Panc1 (cell line): ENCODE measurements at regions not wholly inside any gene's neighbourhood (a gene's known extent, or its start where the extent isn't known, plus 50 kb on each side); places are given as distances from the start of the nearest gene placed in this dataset.

Source experiments
- ATAC-seq: fragments of 200-7000 bp; cut with Tn5 transposase; 2 replicates; pipeline ENCODE4 v1.9.1; 2020; ENCODE audit warnings: mild to moderate bottlenecking, moderate library complexity
- BruUV-seq: library from RNA; stranded (reverse); fragments of 400-500 nt; replicated peaks from 2 replicates; lab custom pipeline; 2021; lab: Mats Ljungman, UMichigan
- CTCF ChIA-PET: fragments of 300-600 bp; sonication (Branson Sonifier 250); formaldehyde crosslinking; loops from one replicate; lab custom pipeline; 2022; ENCODE audit warnings: antibody characterized with exemption; lab: Charles Lee
- POLR2A ChIA-PET: fragments of 300-600 bp; sonication (Branson Sonifier 250); formaldehyde crosslinking; loops from one replicate; lab custom pipeline; 2022; ENCODE audit warnings: antibody characterized with exemption; lab: Charles Lee
- DNase-seq: peaks from one replicate; pipeline ENCODE4 v3.0.0-alpha.2; 2010; ENCODE audit warnings: low read depth, low spot score
- H3K27ac ChIP-seq: 2 replicates; pipeline ENCODE4 v1.5.1; 2011; ENCODE audit warnings: mild to moderate bottlenecking, low read length, inconsistent platforms
- H3K27me3 ChIP-seq: fragments of 200-500 bp; sonication (Bioruptor generic); 2 replicates; pipeline ENCODE4 v1.6.0; 2014; ENCODE audit warnings: low read length, inconsistent platforms; ENCODE audit not compliant: control insufficient read depth, insufficient read depth
- H3K36me3 ChIP-seq: fragments of 200-500 bp; sonication (Bioruptor generic); 2 replicates; pipeline ENCODE4 v1.5.1; 2014; ENCODE audit warnings: inconsistent platforms, mild to moderate bottlenecking, low read length, moderate library complexity; ENCODE audit not compliant: control insufficient read depth, insufficient read depth
- H3K4me1 ChIP-seq: 2 replicates; pipeline ENCODE4 v1.5.1; 2011; ENCODE audit warnings: inconsistent platforms, mild to moderate bottlenecking, low read length, moderate library complexity; ENCODE audit not compliant: control insufficient read depth, insufficient read depth
- H3K4me3 ChIP-seq, 2 experiments: 2 replicates each; pipeline ENCODE4 v1.5.1; 2011 to 2012; ENCODE audit warnings: low read depth in 2 of 2, low read length in 2 of 2, mild to moderate bottlenecking in 2 of 2, inconsistent platforms in 1 of 2, moderate library complexity in 1 of 2
- H3K9me3 ChIP-seq: fragments of 200-500 bp; sonication (Bioruptor generic); 2 replicates; pipeline ENCODE4 v1.5.1; 2014; ENCODE audit warnings: low read depth, mild to moderate bottlenecking, inconsistent platforms, low read length, moderate library complexity; ENCODE audit not compliant: control insufficient read depth, insufficient read depth
- POLR2AphosphoS5 ChIP-seq: IDR thresholded peaks from 2 replicates; pipeline ENCODE4 v1.6.1; 2012; ENCODE audit warnings: mild to moderate bottlenecking, low read depth, low read length, moderate library complexity
- SIN3A ChIP-seq: IDR thresholded peaks from 2 replicates; pipeline ENCODE4 v1.6.1; 2012; ENCODE audit warnings: low read depth, mild to moderate bottlenecking, low read length, moderate library complexity, borderline replicate concordance; ENCODE audit not compliant: insufficient read depth
- TCF7L2 ChIP-seq: IDR thresholded peaks from 2 replicates; pipeline ENCODE4 v1.6.1; 2011; ENCODE audit warnings: mild to moderate bottlenecking, low read depth, low read length, inconsistent platforms
- in situ Hi-C: cut with HindIII; loops from 2 replicates; pipeline ENCODE4 v1.10.0; 2016; ENCODE audit warnings: low sequenced_read_pairs, low pct_unique_long_range_greater_than_20kb
- intact Hi-C: fragments of 100-400 bp; cut with micrococcal nuclease; formaldehyde crosslinking; loops from one replicate; pipeline ENCODE4 v1.10.0; 2022; ENCODE audit not compliant: unreplicated experiment
- TF ChIP-seq, protein P1 (sequence below): fragments of 450-650 bp; IDR thresholded peaks from 2 replicates; pipeline ENCODE4 v1.5.1; 2017; ENCODE audit warnings: mild to moderate bottlenecking
- TF ChIP-seq, protein P2 (sequence below), 2 experiments: IDR thresholded peaks; 2 replicates each; pipeline ENCODE4 v1.6.1; 2011 to 2012; ENCODE audit warnings: low read depth in 2 of 2, control low read depth in 1 of 2, low read length in 1 of 2, mild to moderate bottlenecking in 1 of 2, moderate library complexity in 1 of 2; ENCODE audit not compliant: insufficient read depth in 1 of 2

DNA sequence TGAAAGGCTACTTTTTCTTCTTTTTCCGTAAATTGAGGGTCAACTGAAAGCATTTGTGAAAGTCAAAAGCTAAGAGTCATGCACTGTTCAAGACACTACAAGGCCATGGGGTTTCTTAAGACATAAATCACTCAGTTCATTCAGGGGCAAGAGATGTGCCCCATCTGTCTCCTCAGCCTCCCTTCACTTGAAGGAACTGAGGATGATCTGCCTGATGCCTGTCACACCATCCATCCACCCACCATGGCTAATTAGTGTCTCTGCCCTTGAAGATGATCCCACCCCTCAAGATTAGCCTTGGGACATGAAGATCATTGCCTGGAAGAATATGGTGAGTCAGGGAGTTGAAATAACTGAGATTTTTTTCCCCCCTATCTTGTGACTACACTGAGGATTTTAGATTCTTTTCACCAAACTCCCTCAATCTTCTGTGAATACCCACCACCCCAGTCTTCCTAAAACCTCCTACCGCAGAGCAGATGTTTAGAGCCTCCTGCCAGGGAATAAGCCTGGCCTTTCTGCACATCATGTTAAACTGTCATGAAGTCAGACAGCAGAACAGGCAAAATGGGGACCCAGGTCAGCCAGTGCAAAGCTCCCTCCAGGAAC lies 88.6 kb upstream of the LMO4 start:
- BruUV-seq, result no TSS peak
- Histone ChIP-seq H3K4me1 (no peaks in the 10 kb centered on the region), H3K36me3 (no peaks in the 10 kb centered on the region), H3K27me3 (no peaks in the 10 kb centered on the region), H3K27ac (no peak overlapping the region), H3K9me3 (no peaks in the 10 kb centered on the region), H3K4me3 (no peak overlapping the region)
- CTCF ChIA-PET, result no interaction called here
- DNase-seq, result no peak
- TF ChIP-seq, protein P1, sequence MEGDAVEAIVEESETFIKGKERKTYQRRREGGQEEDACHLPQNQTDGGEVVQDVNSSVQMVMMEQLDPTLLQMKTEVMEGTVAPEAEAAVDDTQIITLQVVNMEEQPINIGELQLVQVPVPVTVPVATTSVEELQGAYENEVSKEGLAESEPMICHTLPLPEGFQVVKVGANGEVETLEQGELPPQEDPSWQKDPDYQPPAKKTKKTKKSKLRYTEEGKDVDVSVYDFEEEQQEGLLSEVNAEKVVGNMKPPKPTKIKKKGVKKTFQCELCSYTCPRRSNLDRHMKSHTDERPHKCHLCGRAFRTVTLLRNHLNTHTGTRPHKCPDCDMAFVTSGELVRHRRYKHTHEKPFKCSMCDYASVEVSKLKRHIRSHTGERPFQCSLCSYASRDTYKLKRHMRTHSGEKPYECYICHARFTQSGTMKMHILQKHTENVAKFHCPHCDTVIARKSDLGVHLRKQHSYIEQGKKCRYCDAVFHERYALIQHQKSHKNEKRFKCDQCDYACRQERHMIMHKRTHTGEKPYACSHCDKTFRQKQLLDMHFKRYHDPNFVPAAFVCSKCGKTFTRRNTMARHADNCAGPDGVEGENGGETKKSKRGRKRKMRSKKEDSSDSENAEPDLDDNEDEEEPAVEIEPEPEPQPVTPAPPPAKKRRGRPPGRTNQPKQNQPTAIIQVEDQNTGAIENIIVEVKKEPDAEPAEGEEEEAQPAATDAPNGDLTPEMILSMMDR, result no peak
- TF ChIP-seq POLR2AphosphoS5 (no peak), TCF7L2 (no peak)
- TF ChIP-seq, protein P2, sequence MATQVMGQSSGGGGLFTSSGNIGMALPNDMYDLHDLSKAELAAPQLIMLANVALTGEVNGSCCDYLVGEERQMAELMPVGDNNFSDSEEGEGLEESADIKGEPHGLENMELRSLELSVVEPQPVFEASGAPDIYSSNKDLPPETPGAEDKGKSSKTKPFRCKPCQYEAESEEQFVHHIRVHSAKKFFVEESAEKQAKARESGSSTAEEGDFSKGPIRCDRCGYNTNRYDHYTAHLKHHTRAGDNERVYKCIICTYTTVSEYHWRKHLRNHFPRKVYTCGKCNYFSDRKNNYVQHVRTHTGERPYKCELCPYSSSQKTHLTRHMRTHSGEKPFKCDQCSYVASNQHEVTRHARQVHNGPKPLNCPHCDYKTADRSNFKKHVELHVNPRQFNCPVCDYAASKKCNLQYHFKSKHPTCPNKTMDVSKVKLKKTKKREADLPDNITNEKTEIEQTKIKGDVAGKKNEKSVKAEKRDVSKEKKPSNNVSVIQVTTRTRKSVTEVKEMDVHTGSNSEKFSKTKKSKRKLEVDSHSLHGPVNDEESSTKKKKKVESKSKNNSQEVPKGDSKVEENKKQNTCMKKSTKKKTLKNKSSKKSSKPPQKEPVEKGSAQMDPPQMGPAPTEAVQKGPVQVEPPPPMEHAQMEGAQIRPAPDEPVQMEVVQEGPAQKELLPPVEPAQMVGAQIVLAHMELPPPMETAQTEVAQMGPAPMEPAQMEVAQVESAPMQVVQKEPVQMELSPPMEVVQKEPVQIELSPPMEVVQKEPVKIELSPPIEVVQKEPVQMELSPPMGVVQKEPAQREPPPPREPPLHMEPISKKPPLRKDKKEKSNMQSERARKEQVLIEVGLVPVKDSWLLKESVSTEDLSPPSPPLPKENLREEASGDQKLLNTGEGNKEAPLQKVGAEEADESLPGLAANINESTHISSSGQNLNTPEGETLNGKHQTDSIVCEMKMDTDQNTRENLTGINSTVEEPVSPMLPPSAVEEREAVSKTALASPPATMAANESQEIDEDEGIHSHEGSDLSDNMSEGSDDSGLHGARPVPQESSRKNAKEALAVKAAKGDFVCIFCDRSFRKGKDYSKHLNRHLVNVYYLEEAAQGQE (IDR thresholded peaks at IDR 0.05; ENCODE audit: insufficient read depth in 1 of 2, low read depth in 2 of 2, low read length in 1 of 2), result no peak
- POLR2A ChIA-PET, result no interaction called here
- intact Hi-C loops (no loop called here), in situ Hi-C loops (no loop called here)
- ATAC-seq, result no peak

DNA sequence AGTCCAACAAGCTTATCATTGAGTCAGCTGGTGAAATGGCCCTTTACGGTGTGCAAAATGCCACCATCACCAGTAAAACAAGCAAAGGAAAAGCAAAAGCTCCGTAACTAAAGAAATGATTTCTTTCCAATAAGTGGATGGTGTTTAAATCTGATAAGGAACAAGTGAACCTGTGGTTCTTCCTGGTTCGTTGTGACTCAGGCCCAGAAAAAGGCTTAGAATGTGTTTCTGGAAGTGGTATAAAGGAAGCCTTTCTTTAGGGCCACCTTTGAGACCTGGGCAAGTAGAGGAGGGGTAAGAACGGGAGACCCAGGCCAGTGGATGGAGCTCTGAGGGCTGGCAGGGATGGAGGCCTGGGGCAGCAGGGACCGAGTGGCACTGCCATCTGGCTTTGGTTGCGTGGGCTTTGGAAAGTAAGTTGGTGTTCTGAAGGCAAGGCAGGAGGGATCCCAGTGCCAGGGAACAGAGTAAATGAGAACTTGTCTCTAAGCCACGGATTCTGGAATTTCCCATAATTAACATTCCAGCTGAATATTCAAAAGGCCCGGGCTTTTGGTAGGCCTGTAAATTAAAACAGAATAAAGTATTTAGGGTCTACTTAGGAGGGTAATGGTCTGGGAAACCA lies 87.9 kb upstream of the LMO4 start:
- TF ChIP-seq, protein P1, result no peak
- TF ChIP-seq, protein P2 (IDR thresholded peaks at IDR 0.05; ENCODE audit: insufficient read depth in 1 of 2, low read depth in 2 of 2, low read length in 1 of 2), result no peak
- TF ChIP-seq TCF7L2 (no peak), POLR2AphosphoS5 (no peak), SIN3A (no peak)
- no TSS peak for BruUV-seq
- DNase-seq, result no peak
- no peaks in the 10 kb centered on the region for H3K36me3 ChIP-seq
- in situ Hi-C loops (no loop called here), intact Hi-C loops (no loop called here)
- no peak for ATAC-seq
- no peak overlapping the region for H3K4me3 ChIP-seq
- ChIA-PET CTCF (no interaction called here), POLR2A (no interaction called here)
- H3K4me1 ChIP-seq, result no peaks in the 10 kb centered on the region
- H3K9me3 ChIP-seq, result no peaks in the 10 kb centered on the region
- no peak overlapping the region for H3K27ac ChIP-seq
- H3K27me3 ChIP-seq, result no peaks in the 10 kb centered on the region
